Adrenal gland (tissue), 9 donors: ENCODE measurements at regions not wholly inside any gene's neighbourhood (a gene's known extent, or its start where the extent isn't known, plus 50 kb on each side); places are given as distances from the start of the nearest gene placed in this dataset.

ENCODE experiments used
- DNase-seq, 7 donors: peaks; one replicate each; pipeline ENCODE4 v3.0.0-alpha.2; 2019 to 2020
- H3K27ac ChIP-seq, 5 donors: fragments of 200-600 bp; sonication (generic) in 4 of 5; 1 replicate in 3 of 5; 2 replicates in 2 of 5; pipeline versions ENCODE4 v1.5.1 to v1.8.0; 2016 to 2020; ENCODE audit warnings: mild to moderate bottlenecking in 1 of 5
- H3K27me3 ChIP-seq: fragments of 200-600 bp; 2 replicates; pipeline ENCODE4 v1.8.0; 2021
- H3K36me3 ChIP-seq, 2 donors: fragments of 200-600 bp; replicated peaks in 1 of 2; 1 replicate in 1 of 2; 2 replicates in 1 of 2; pipeline versions ENCODE4 v1.5.1 to v1.8.0; 2018 to 2022
- H3K4me1 ChIP-seq, 2 donors: fragments of 200-600 bp; replicated peaks in 1 of 2; 1 replicate in 1 of 2; 2 replicates in 1 of 2; pipeline versions ENCODE4 v1.5.1 to v1.8.0; 2018 to 2021
- H3K4me3 ChIP-seq, 4 donors: fragments of 200-600 bp; sonication (generic) in 3 of 4; one replicate each; pipeline ENCODE4 v1.5.1; 2016 to 2018
- H3K9me3 ChIP-seq, 3 donors: fragments of 200-600 bp; sonication (generic) in 1 of 3; replicated peaks in 1 of 3; 1 replicate in 2 of 3; 2 replicates in 1 of 3; pipeline versions ENCODE4 v1.5.1 to v1.8.0; 2016 to 2021
- POLR2A ChIP-seq, 2 donors: fragments of 450-650 bp; IDR thresholded peaks; one replicate each; pipeline ENCODE4 v1.6.1; 2017; ENCODE audit warnings: antibody characterized with exemption in 2 of 2, mild to moderate bottlenecking in 2 of 2, moderate library complexity in 1 of 2
- WGBS, 4 donors: extraction: QIAGEN DNeasy Blood & Tissue Kit in 2 of 4; methylation state at CpG; one replicate each; pipeline versions ENCODE4 v1.1.5 to v1.1.7; 2013 to 2017; 5-methylcytosine and 5-hydroxymethylcytosine counted together
- intact Hi-C, 2 donors: fragments of 100-400 bp; cut with DNase I; formaldehyde crosslinking; loops; one replicate each; pipeline versions ENCODE4 v1.14.1 to v1.15.0; 2022 to 2023
- TF ChIP-seq, protein P1 (sequence below), 6 experiments: fragments of 450-650 bp in 4 of 6; fragments of 200-600 bp in 2 of 6; sonication (generic) in 1 of 6; IDR thresholded peaks; 1 replicate in 5 of 6; 2 replicates in 1 of 6; pipeline versions ENCODE4 v1.5.1 to v1.8.0; 2016 to 2021; ENCODE audit warnings: antibody characterized with exemption in 6 of 6, mild to moderate bottlenecking in 2 of 6, moderate library complexity in 1 of 6
- donor health status: healthy with polysubstance abuse.
- donor health status: Bipolar disorder and iron deficiency.
- donor health status: DM: yes; HTN: yes; CAD: no.
- donor health status: DM: no; HTN: no; CAD: no.
- donor health status: DM: no; HTN: no; CAD: no.

DNA sequence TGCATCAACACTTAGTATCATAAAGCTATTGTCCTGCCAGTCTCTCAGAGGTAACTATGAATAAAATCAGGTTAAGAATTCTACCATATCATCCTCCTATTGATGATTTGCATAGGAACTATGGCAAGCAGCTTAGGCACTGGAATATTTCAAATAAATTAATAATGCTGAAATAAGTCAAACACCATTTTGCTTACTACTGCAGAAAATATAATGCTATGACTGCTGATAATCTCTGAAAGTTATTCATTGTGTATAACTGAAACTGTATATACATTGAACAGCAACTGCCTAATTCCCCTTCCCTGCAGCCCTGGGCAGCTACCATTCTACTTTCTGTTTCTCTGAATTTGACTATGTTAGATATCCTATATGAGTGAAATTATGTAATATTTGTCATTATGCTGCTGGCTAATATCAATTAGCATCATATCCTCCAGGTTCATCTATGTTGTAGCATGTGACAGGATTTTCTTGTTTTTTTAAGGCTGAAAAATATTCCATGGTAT is 318.8 kb upstream of the SGCG start:
- Histone ChIP-seq H3K36me3 (no peaks in the 10 kb centered on the region), H3K27ac (no peak overlapping the region), H3K4me1 (no peaks in the 10 kb centered on the region), H3K4me3 (no peak overlapping the region), H3K9me3 (no peaks in the 10 kb centered on the region), H3K27me3 (no peaks in the 10 kb centered on the region)
- intact Hi-C loops: no loop called here
- no peak for DNase-seq
- TF ChIP-seq, protein P1, sequence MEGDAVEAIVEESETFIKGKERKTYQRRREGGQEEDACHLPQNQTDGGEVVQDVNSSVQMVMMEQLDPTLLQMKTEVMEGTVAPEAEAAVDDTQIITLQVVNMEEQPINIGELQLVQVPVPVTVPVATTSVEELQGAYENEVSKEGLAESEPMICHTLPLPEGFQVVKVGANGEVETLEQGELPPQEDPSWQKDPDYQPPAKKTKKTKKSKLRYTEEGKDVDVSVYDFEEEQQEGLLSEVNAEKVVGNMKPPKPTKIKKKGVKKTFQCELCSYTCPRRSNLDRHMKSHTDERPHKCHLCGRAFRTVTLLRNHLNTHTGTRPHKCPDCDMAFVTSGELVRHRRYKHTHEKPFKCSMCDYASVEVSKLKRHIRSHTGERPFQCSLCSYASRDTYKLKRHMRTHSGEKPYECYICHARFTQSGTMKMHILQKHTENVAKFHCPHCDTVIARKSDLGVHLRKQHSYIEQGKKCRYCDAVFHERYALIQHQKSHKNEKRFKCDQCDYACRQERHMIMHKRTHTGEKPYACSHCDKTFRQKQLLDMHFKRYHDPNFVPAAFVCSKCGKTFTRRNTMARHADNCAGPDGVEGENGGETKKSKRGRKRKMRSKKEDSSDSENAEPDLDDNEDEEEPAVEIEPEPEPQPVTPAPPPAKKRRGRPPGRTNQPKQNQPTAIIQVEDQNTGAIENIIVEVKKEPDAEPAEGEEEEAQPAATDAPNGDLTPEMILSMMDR (IDR thresholded peaks at IDR 0.05): no peak
- no peak for TF ChIP-seq POLR2A (IDR thresholded peaks at IDR 0.05)

DNA sequence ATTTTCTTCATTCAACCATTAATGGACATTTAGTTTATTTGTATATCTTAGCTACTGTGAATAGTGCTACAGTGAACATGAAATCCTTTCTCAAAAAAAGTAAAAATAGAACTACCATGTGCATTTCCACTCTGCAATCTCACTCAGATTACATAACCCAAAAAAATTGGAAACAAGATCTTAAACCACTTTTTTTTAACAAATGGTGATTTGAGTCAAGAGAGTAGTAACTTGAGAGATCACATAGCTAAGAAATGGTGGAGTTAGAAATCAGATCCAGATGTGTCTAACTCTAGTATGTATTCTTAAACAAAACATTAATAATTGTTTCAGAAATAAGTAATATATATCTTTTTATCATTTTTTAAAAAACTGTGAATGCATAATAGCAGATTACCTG is 318.3 kb upstream of the SGCG start:
- no peak overlapping the region for H3K27ac ChIP-seq
- TF ChIP-seq, protein P1 (IDR thresholded peaks at IDR 0.05): no peak
- no peak for TF ChIP-seq POLR2A (IDR thresholded peaks at IDR 0.05)
- no peaks in the 10 kb centered on the region for H3K4me1 ChIP-seq
- H3K36me3 ChIP-seq: no peaks in the 10 kb centered on the region
- H3K9me3 ChIP-seq: no peaks in the 10 kb centered on the region
- intact Hi-C loops: no loop called here
- H3K27me3 ChIP-seq: no peaks in the 10 kb centered on the region
- DNase-seq: no peak
- no peak overlapping the region for H3K4me3 ChIP-seq

DNA sequence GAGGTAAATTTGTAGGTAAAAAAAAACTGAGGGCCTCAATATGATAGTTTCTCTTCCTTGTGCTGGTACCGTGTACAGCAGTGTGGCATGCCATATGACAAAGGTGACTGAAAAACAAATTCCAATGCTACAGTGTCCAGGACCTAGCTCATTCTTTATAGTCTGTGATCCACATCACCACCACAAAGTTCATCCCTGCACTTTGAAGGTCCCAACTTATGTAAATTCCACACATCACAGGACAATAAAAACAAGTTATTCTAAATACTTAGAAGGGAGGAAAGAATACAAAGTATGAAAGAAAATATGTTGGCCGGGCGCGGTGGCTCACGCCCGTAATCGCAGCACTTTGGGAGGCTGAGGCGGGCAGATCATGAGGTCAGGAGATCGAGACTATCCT is 314.6 kb upstream of the SGCG start:
- WGBS, 4 donors: 90 to 95% (median 95%) methylated on average over 9 of the region's 9 CpGs
- H3K27me3 ChIP-seq: no peaks in the 10 kb centered on the region
- no peak overlapping the region for H3K27ac ChIP-seq
- H3K9me3 ChIP-seq: no peaks in the 10 kb centered on the region
- H3K4me3 ChIP-seq: no peak overlapping the region
- no peak for DNase-seq
- intact Hi-C loops: no loop called here
- H3K4me1 ChIP-seq: no peaks in the 10 kb centered on the region
- H3K36me3 ChIP-seq: no peaks in the 10 kb centered on the region
- TF ChIP-seq, protein P1 (IDR thresholded peaks at IDR 0.05): no peak
- no peak for TF ChIP-seq POLR2A (IDR thresholded peaks at IDR 0.05)

DNA sequence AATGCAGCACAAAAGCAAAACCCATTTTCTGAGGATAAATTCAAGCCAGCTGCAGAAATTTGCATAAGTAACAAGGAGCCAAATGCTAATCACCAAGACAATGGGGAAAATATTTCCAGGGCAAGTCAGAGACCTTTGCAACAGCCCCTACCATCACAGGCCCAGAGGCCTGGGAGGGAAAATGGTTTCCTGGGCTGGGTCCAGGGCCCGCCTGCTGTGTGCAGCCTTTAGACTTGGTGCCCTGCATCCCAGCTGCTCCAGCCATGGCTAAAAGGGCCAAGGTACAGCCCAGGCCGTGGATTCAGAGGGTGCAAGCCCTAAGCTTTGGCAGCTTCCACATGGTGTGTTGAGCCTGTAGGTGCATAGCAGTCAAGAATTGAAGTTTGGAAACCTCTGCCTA is 309.5 kb upstream of the SGCG start:
- no peak for DNase-seq
- H3K27ac ChIP-seq: no peak overlapping the region
- H3K4me1 ChIP-seq: no peaks in the 10 kb centered on the region
- H3K36me3 ChIP-seq: no peaks in the 10 kb centered on the region
- H3K27me3 ChIP-seq: no peaks in the 10 kb centered on the region
- no peaks in the 10 kb centered on the region for H3K9me3 ChIP-seq
- WGBS, 4 donors: 57 to 89% (median 80%) methylated on average over 2 of the region's 2 CpGs; no CpG with 5 or more reads in 1 of the 4 donors
- TF ChIP-seq POLR2A (IDR thresholded peaks at IDR 0.05): no peak
- TF ChIP-seq, protein P1 (IDR thresholded peaks at IDR 0.05): no peak
- intact Hi-C loops: no loop called here
- no peak overlapping the region for H3K4me3 ChIP-seq
